Brain microvascular endothelial cell (primary cell): ENCODE measurements at regions not wholly inside any gene's neighbourhood (a gene's known extent, or its start where the extent isn't known, plus 50 kb on each side); places are given as distances from the start of the nearest gene placed in this dataset.

Source experiments
- DNase-seq: peaks from one replicate; pipeline ENCODE4 v3.0.0-alpha.2; 2020
- H3K27ac ChIP-seq: fragments of 250-450 bp; sonication (Bioruptor Pico); 2 replicates; pipeline ENCODE4 v1.5.1; 2020; ENCODE audit warnings: mild to moderate bottlenecking, moderate library complexity
- H3K27me3 ChIP-seq: fragments of 250-450 bp; sonication (Bioruptor Pico); replicated peaks from 2 replicates; pipeline ENCODE4 v1.5.1; 2020; ENCODE audit warnings: mild to moderate bottlenecking
- H3K36me3 ChIP-seq: fragments of 250-450 bp; sonication (Bioruptor Pico); replicated peaks from 2 replicates; pipeline ENCODE4 v1.5.1; 2020; ENCODE audit warnings: mild to moderate bottlenecking
- H3K4me3 ChIP-seq: 2 replicates; pipeline ENCODE4 v1.5.1; 2011; ENCODE audit warnings: low read depth, mild to moderate bottlenecking, control low read depth, low read length, moderate library complexity
- in situ Hi-C: cut with HindIII; loops from 2 replicates; pipeline ENCODE4 v1.10.0; 2017; ENCODE audit warnings: low sequenced_read_pairs, low pct_ligation_motif_present
- TF ChIP-seq, protein P1 (sequence below): IDR thresholded peaks from 2 replicates; pipeline ENCODE4 v1.5.1; 2011; ENCODE audit warnings: low read depth, mild to moderate bottlenecking, moderate library complexity, low read length, control low read depth, inconsistent platforms; ENCODE audit errors: missing control alignments

DNA sequence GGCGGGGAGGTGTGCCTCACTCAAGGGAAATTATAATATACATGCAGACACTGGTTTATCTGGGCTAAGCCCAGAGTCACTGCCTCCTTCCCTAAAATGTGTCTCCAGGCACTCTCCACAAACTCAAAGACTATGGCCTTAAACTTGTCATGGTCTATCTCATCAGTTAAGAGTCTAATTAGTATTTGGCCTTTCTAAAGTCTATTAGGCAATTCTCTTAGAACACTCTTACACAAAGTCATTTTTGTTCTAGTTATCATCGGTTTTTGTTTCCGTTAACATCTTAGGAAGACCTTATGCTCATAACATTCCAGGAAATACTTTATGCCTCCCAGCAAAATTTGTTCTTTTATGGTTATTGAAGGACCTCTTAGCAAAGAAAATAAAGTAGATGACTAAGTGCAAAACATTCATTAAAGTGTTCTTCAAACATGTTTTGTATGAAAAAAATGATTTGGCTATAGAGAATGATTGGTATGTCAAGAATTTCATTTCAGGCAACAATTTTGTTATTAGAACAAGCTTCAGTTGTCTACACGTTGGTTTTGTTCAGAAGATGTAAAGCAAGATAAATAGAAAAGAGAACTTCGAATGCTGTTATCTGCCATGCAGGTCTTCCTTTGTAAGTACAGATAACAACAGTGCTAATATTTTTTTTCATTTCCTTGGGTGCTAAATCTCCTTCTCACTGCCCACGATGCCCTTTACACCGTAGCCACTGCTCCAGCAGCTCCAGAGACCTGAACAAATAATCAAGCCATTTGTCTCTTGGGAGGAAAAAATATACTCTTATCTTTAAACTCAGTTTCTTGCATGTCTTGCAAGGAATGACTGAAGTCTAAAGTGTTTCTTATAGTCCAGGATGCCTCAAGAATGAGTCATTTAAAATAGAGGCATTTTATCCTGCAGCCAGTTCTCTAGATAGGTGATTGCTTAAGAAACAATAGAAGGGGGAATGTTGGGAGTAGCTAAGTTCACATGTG lies 170.4 kb downstream of the HTR1B start:
- peak; percentile 51 for DNase-seq
- Histone ChIP-seq H3K4me3 (no peak overlapping the region), H3K27me3 (no peaks in the 10 kb centered on the region), H3K27ac (peak overlapping the region; percentile 84), H3K36me3 (no peaks in the 10 kb centered on the region)
- in situ Hi-C loops: no loop called here
- TF ChIP-seq, protein P1, sequence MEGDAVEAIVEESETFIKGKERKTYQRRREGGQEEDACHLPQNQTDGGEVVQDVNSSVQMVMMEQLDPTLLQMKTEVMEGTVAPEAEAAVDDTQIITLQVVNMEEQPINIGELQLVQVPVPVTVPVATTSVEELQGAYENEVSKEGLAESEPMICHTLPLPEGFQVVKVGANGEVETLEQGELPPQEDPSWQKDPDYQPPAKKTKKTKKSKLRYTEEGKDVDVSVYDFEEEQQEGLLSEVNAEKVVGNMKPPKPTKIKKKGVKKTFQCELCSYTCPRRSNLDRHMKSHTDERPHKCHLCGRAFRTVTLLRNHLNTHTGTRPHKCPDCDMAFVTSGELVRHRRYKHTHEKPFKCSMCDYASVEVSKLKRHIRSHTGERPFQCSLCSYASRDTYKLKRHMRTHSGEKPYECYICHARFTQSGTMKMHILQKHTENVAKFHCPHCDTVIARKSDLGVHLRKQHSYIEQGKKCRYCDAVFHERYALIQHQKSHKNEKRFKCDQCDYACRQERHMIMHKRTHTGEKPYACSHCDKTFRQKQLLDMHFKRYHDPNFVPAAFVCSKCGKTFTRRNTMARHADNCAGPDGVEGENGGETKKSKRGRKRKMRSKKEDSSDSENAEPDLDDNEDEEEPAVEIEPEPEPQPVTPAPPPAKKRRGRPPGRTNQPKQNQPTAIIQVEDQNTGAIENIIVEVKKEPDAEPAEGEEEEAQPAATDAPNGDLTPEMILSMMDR: no peak

DNA sequence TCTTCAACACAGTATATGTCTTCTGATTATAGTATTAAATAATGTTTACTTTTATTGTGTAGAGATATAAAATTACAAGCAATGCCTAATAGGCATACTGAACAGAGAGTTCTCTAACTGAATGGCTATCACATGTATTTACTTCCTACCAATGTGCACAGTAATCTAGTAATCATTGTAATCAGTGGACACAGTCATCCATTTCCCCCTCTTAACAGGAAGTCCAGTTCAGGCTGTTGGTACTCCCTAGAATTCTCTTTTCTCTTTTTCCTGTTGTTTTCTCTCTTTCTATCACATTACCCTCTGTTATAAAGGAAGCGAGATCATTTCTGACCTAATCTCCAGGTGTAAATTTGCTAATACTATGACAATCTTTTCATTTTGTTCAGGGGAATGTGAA lies 172.5 kb downstream of the HTR1B start:
- TF ChIP-seq, protein P1: no peak

DNA sequence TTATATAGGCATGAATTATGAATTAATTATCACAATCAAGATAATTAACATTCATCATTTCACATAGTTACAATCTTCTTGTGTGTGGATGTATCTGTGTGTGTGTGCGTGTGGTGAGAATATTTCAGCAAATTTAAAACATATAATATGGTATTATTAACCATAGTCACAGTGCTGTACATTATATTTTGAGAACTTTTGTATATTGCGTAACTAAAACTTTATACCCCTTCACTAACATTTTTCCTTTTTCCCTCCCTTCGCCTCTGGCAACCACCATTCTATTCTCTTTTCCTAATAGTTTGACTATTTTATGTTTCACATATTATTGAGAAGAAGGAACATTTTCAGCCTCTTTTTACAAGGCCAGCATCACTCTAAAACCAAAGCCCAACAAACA lies 176.8 kb downstream of the HTR1B start:
- no peak overlapping the region for H3K27ac ChIP-seq
- no peaks in the 10 kb centered on the region for H3K27me3 ChIP-seq
- no peaks in the 10 kb centered on the region for H3K36me3 ChIP-seq
- H3K4me3 ChIP-seq: no peak overlapping the region
- in situ Hi-C loops: no loop called here
- DNase-seq: no peak
- TF ChIP-seq, protein P1: no peak

More for the DNA sequence above, 172.5 kb downstream of the HTR1B start:
- in situ Hi-C loops: no loop called here
- no peaks in the 10 kb centered on the region for H3K27me3 ChIP-seq
- H3K27ac ChIP-seq: no peak overlapping the region
- DNase-seq: no peak
- H3K4me3 ChIP-seq: no peak overlapping the region
- no peaks in the 10 kb centered on the region for H3K36me3 ChIP-seq

DNA sequence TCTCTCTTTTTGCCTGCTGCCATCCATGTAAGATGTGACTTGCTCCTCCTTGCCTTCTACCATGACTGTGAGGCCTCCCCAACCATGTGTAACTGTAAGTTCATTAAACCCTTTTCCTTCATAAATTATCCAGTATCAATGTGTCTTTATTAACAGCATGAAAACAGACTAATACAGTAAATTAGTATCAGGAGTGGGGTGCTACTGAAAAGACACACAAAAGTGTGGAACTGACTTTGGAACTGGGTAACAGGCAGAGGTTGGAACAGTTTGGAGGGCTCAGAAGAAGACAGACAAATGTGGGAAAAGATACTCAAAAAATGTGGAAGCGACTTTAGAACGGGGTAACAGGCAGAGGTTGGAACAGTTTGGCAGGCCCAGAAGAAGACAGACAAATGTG lies 189.4 kb downstream of the HTR1B start:
- TF ChIP-seq, protein P1: no peak
- Histone ChIP-seq H3K36me3 (no peaks in the 10 kb centered on the region), H3K27ac (no peak overlapping the region), H3K27me3 (no peaks in the 10 kb centered on the region), H3K4me3 (no peak overlapping the region)
- in situ Hi-C loops: no loop called here
- DNase-seq: no peak

DNA sequence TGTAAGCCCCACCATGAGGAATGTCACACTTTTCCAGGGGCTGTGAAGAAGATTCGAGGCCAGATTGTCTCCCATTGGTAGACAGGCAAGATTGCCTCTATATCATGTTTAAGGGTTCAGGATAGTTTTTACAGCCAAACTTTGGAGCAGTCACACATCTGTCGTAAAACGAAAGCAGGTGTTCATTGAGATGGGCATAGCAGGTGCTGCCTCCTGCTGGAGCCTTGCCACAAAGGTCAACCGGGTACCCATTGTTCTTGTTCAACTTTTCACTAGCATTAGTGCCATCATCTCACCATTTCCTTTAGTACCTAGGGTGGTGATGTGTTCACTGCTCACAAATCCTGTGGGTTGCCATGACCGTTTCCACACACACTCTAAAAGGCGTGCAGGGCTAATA lies 198.3 kb downstream of the HTR1B start:
- no peak for DNase-seq
- no peak overlapping the region for H3K4me3 ChIP-seq
- in situ Hi-C loops: no loop called here
- H3K27ac ChIP-seq: no peak overlapping the region
- no peaks in the 10 kb centered on the region for H3K27me3 ChIP-seq
- H3K36me3 ChIP-seq: no peaks in the 10 kb centered on the region
- TF ChIP-seq, protein P1: peak; percentile 20
